Left ventricle myocardium inferior (tissue), 1 donor: ENCODE measurements at regions not wholly inside any gene's neighbourhood (a gene's known extent, or its start where the extent isn't known, plus 50 kb on each side); places are given as distances from the start of the nearest gene placed in this dataset.
"Not testable (repeated sequence)": the region's sequence is repeated elsewhere in the genome, so short reads cannot be mapped to it uniquely, and the experiment has no call there.

ENCODE experiments used
- DNase-seq: peaks from one replicate; pipeline ENCODE4 v3.0.0-alpha.2; 2020
- H3K27ac ChIP-seq: fragments of 200-600 bp; replicated peaks from 2 replicates; pipeline ENCODE4 v1.8.0; 2021
- H3K27me3 ChIP-seq: fragments of 200-600 bp; 2 replicates; pipeline ENCODE4 v1.8.0; 2021; ENCODE audit warnings: low read depth
- H3K36me3 ChIP-seq: fragments of 200-600 bp; 2 replicates; pipeline ENCODE4 v1.8.0; 2021
- H3K4me1 ChIP-seq: fragments of 200-600 bp; 2 replicates; pipeline ENCODE4 v1.8.0; 2021
- H3K4me3 ChIP-seq: fragments of 200-600 bp; 2 replicates; pipeline ENCODE4 v1.8.0; 2021; ENCODE audit warnings: mild to moderate bottlenecking, moderate library complexity
- H3K9me3 ChIP-seq: fragments of 200-600 bp; replicated peaks from 2 replicates; pipeline ENCODE4 v1.8.0; 2021
- CTCF ChIP-seq: fragments of 200-600 bp; IDR thresholded peaks from 2 replicates; pipeline ENCODE4 v1.8.0; 2021; ENCODE audit warnings: antibody characterized with exemption, mild to moderate bottlenecking, borderline replicate concordance
- intact Hi-C: fragments of 100-400 bp; cut with micrococcal nuclease; formaldehyde crosslinking; loops from one replicate; pipeline ENCODE4 v1.11.0; 2022
- donor health status: DM: no; HTN: yes; CAD: no; lungs with severe emphysema.

GRCh38 chr12:131573631-131574394 lies 137.1 kb upstream of the SFSWAP start:
- Histone ChIP-seq H3K27ac (no peak overlapping the region), H3K4me1 (no peaks in the 10 kb centered on the region), H3K27me3 (peaks cover 88% of the 10 kb centered on the region), H3K9me3 (no peaks in the 10 kb centered on the region), H3K36me3 (no peaks in the 10 kb centered on the region), H3K4me3 (no peak overlapping the region)
- TF ChIP-seq CTCF: no peak
- DNase-seq: no peak
- intact Hi-C loops: no loop called here

- Histone ChIP-seq H3K9me3 (no peaks in the 10 kb centered on the region), H3K27ac (no peak overlapping the region), H3K36me3 (no peaks in the 10 kb centered on the region), H3K4me1 (no peaks in the 10 kb centered on the region), H3K4me3 (no peak overlapping the region), H3K27me3 (peaks cover 88% of the 10 kb centered on the region)
- intact Hi-C loops: no loop called here
- TF ChIP-seq CTCF: no peak
- DNase-seq: no peak
Observed at GRCh38 chr12:131574395-131574771, 136.5 kb upstream of the SFSWAP start.

- H3K27me3 ChIP-seq: peaks cover 79% of the 10 kb centered on the region
- H3K4me3 ChIP-seq: no peak overlapping the region
- no peaks in the 10 kb centered on the region for H3K36me3 ChIP-seq
- TF ChIP-seq CTCF: no peak
- no peak overlapping the region for H3K27ac ChIP-seq
- intact Hi-C loops: no loop called here
- no peaks in the 10 kb centered on the region for H3K9me3 ChIP-seq
- DNase-seq: no peak
- H3K4me1 ChIP-seq: no peaks in the 10 kb centered on the region
Observed at GRCh38 chr12:131575371-131575770, 135.5 kb upstream of the SFSWAP start.

- H3K9me3 ChIP-seq, intact Hi-C loops, H3K27ac ChIP-seq, H3K4me3 ChIP-seq, H3K4me1 ChIP-seq, H3K36me3 ChIP-seq, DNase-seq: not testable (repeated sequence)
- H3K27me3 ChIP-seq: peaks cover 65% of the 10 kb centered on the region
Observed at GRCh38 chr12:131576734-131577133, 134.2 kb upstream of the SFSWAP start.

- no peaks in the 10 kb centered on the region for H3K9me3 ChIP-seq
- H3K27ac ChIP-seq: no peak overlapping the region
- no peak for TF ChIP-seq CTCF
- no peak for DNase-seq
- peaks cover 55% of the 10 kb centered on the region for H3K27me3 ChIP-seq
- H3K4me1 ChIP-seq: no peaks in the 10 kb centered on the region
- H3K4me3 ChIP-seq: no peak overlapping the region
- intact Hi-C loops: no loop called here
- H3K36me3 ChIP-seq: no peaks in the 10 kb centered on the region
Observed at GRCh38 chr12:131577766-131578165, 133.1 kb upstream of the SFSWAP start.

GRCh38 chr12:131578828-131579470 lies 131.9 kb upstream of the SFSWAP start:
- intact Hi-C loops: no loop called here
- Histone ChIP-seq H3K27ac (no peak overlapping the region), H3K36me3 (no peaks in the 10 kb centered on the region), H3K27me3 (peaks cover 55% of the 10 kb centered on the region), H3K9me3 (no peaks in the 10 kb centered on the region), H3K4me1 (no peaks in the 10 kb centered on the region), H3K4me3 (no peak overlapping the region)
- no peak for TF ChIP-seq CTCF
- DNase-seq: no peak
